MM.1S (cell line): ENCODE measurements at regions not wholly inside any gene's neighbourhood (a gene's known extent, or its start where the extent isn't known, plus 50 kb on each side); places are given as distances from the start of the nearest gene placed in this dataset.
A peak's percentile ranks its signal among the peaks of the same experiment; 100 is the strongest.

Source experiments
- DNase-seq: peaks from one replicate; pipeline ENCODE4 v3.0.0-alpha.2; 2015
- H2AFZ ChIP-seq: fragments of 300-600 bp; sonication (generic); 2 replicates; pipeline ENCODE4 v1.6.0; 2016; ENCODE audit warnings: antibody characterized with exemption, low read length
- H3F3A ChIP-seq: fragments of 300-600 bp; sonication (generic); 2 replicates; pipeline ENCODE4 v1.6.1; 2016; ENCODE audit warnings: mild to moderate bottlenecking, antibody characterized with exemption, low read length, moderate library complexity, mixed read lengths; ENCODE audit not compliant: insufficient read depth
- H3K27ac ChIP-seq: fragments of 300-600 bp; sonication (generic); 2 replicates; pipeline ENCODE4 v1.5.1; 2016; ENCODE audit warnings: mild to moderate bottlenecking, low read length
- H3K27me3 ChIP-seq: fragments of 300-600 bp; sonication (generic); replicated peaks from 2 replicates; pipeline ENCODE4 v1.6.0; 2016; ENCODE audit warnings: low read length; ENCODE audit not compliant: insufficient read depth
- H3K36me3 ChIP-seq: fragments of 300-600 bp; sonication (generic); replicated peaks from 2 replicates; pipeline ENCODE4 v1.6.1; 2016; ENCODE audit warnings: mild to moderate bottlenecking, low read length, mixed read lengths; ENCODE audit not compliant: insufficient read depth
- H3K4me1 ChIP-seq: fragments of 300-600 bp; sonication (generic); 2 replicates; pipeline ENCODE4 v1.6.1; 2016; ENCODE audit warnings: low read length, mixed read lengths
- H3K4me2 ChIP-seq: fragments of 300-600 bp; sonication (generic); 2 replicates; pipeline ENCODE4 v1.6.0; 2016; ENCODE audit warnings: low read depth, low read length
- H3K4me3 ChIP-seq: fragments of 300-600 bp; sonication (generic); 2 replicates; pipeline ENCODE4 v1.5.1; 2016; ENCODE audit warnings: low read length, mixed read lengths
- H3K79me2 ChIP-seq: fragments of 300-600 bp; sonication (generic); 2 replicates; pipeline ENCODE4 v1.6.1; 2016; ENCODE audit warnings: mixed run types, low read length, mixed read lengths
- H3K9ac ChIP-seq: fragments of 300-600 bp; sonication (generic); 2 replicates; pipeline ENCODE4 v1.6.1; 2016; ENCODE audit warnings: low read length, mixed read lengths
- H3K9me2 ChIP-seq: fragments of 300-600 bp; sonication (generic); replicated peaks from 2 replicates; pipeline ENCODE4 v1.6.1; 2016; ENCODE audit warnings: mild to moderate bottlenecking, low read length, mixed read lengths; ENCODE audit not compliant: insufficient read depth
- H3K9me3 ChIP-seq: fragments of 300-600 bp; sonication (generic); replicated peaks from 2 replicates; pipeline ENCODE4 v1.6.1; 2016; ENCODE audit warnings: mild to moderate bottlenecking, low read length, mixed read lengths; ENCODE audit not compliant: insufficient read depth
- H4K20me1 ChIP-seq: fragments of 300-600 bp; sonication (generic); 2 replicates; pipeline ENCODE4 v1.6.1; 2016; ENCODE audit warnings: mild to moderate bottlenecking, low read length, moderate library complexity, mixed read lengths; ENCODE audit not compliant: insufficient read depth
- EZH2 ChIP-seq: fragments of 300-600 bp; sonication (generic); optimal IDR thresholded peaks from 2 replicates; pipeline ENCODE3; 2017; ENCODE audit warnings: low read depth, mild to moderate bottlenecking, antibody characterized with exemption, low read length, mixed read lengths
- EZH2phosphoT487 ChIP-seq: fragments of 300-600 bp; sonication (generic); IDR thresholded peaks from 2 replicates; pipeline ENCODE4 v1.6.1; 2018; ENCODE audit warnings: antibody characterized with exemption, low read length
- TF ChIP-seq, protein P1 (sequence below): fragments of 300-600 bp; sonication (generic); IDR thresholded peaks from 2 replicates; pipeline ENCODE4 v1.5.1; 2016; ENCODE audit warnings: antibody characterized with exemption, low read length, mixed read lengths

DNA sequence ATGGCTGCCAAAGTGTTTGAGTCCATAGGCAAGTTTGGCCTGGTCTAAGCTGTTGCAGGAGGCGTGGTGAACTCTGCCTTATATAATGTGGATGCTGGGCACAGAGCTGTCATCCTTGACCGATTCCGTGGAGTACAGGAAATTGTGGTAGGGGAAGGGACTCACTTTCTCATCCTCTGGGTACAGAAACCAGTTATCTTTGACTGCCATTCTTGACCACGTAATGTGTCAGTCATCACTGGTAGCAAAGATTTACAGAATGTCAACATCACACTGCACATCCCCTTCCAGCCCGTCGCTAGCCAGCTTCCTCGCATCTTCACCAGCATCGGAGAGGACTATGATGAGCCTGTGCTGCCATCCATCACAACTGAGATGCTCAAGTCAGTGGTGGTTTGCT is 215.8 kb upstream of the JUN start:
- Histone ChIP-seq H3K9me2 (no peaks in the 10 kb centered on the region), H2AFZ (no peak overlapping the region), H3K79me2 (no peaks in the 10 kb centered on the region), H3F3A (0 out of 2 replicates have a peak, but pooled peaks cover 2% of the 10 kb centered on the region), H3K9me3 (no peaks in the 10 kb centered on the region), H3K4me1 (peaks cover 21% of the 10 kb centered on the region), H3K4me2 (no peak overlapping the region), H3K36me3 (no peaks in the 10 kb centered on the region), H3K4me3 (no peak overlapping the region), H3K27ac (no peak overlapping the region), H3K27me3 (no peaks in the 10 kb centered on the region), H3K9ac (no peak overlapping the region), H4K20me1 (no peaks in the 10 kb centered on the region)
- no peak for DNase-seq
- TF ChIP-seq, protein P1, sequence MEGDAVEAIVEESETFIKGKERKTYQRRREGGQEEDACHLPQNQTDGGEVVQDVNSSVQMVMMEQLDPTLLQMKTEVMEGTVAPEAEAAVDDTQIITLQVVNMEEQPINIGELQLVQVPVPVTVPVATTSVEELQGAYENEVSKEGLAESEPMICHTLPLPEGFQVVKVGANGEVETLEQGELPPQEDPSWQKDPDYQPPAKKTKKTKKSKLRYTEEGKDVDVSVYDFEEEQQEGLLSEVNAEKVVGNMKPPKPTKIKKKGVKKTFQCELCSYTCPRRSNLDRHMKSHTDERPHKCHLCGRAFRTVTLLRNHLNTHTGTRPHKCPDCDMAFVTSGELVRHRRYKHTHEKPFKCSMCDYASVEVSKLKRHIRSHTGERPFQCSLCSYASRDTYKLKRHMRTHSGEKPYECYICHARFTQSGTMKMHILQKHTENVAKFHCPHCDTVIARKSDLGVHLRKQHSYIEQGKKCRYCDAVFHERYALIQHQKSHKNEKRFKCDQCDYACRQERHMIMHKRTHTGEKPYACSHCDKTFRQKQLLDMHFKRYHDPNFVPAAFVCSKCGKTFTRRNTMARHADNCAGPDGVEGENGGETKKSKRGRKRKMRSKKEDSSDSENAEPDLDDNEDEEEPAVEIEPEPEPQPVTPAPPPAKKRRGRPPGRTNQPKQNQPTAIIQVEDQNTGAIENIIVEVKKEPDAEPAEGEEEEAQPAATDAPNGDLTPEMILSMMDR = no peak
- no peak for TF ChIP-seq EZH2
- TF ChIP-seq EZH2phosphoT487 = no peak

DNA sequence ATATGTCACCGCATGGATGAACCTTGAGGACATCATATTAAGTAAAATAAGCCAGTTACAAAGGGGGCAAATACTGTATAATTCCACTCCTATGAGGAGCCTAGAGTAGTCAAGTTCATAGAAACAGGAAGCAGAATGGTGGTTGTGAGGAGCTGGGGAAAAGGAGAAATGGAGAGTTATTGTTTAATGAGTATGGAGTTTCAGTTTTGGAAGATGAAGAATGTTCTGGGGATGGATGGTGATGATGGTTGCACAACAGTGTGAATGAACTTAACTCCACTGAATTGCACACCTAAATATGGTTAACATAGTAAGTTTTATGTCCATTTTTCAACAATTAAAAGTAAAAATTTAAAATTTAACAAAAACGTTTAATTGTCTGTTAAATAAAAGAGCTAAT is 220.9 kb upstream of the JUN start:
- H3K9me2 ChIP-seq = no peaks in the 10 kb centered on the region
- H3K27ac ChIP-seq = peak overlapping the region; percentile 37; the same call in 1 of the 2 replicates
- no peak for DNase-seq
- no peaks in the 10 kb centered on the region for H3K9me3 ChIP-seq
- TF ChIP-seq, protein P1 = no peak
- no peak for TF ChIP-seq EZH2phosphoT487
- no peak for TF ChIP-seq EZH2
- peaks cover 23% of the 10 kb centered on the region for H3F3A ChIP-seq
- no peak overlapping the region for H2AFZ ChIP-seq
- H3K9ac ChIP-seq = no peak overlapping the region
- no peaks in the 10 kb centered on the region for H3K79me2 ChIP-seq
- H3K27me3 ChIP-seq = no peaks in the 10 kb centered on the region
- H3K36me3 ChIP-seq = no peaks in the 10 kb centered on the region
- no peaks in the 10 kb centered on the region for H4K20me1 ChIP-seq
- no peak overlapping the region for H3K4me3 ChIP-seq
- peak overlapping the region; percentile 8; the same call in 1 of the 2 replicates for H3K4me2 ChIP-seq
- H3K4me1 ChIP-seq = peaks cover 52% of the 10 kb centered on the region

DNA sequence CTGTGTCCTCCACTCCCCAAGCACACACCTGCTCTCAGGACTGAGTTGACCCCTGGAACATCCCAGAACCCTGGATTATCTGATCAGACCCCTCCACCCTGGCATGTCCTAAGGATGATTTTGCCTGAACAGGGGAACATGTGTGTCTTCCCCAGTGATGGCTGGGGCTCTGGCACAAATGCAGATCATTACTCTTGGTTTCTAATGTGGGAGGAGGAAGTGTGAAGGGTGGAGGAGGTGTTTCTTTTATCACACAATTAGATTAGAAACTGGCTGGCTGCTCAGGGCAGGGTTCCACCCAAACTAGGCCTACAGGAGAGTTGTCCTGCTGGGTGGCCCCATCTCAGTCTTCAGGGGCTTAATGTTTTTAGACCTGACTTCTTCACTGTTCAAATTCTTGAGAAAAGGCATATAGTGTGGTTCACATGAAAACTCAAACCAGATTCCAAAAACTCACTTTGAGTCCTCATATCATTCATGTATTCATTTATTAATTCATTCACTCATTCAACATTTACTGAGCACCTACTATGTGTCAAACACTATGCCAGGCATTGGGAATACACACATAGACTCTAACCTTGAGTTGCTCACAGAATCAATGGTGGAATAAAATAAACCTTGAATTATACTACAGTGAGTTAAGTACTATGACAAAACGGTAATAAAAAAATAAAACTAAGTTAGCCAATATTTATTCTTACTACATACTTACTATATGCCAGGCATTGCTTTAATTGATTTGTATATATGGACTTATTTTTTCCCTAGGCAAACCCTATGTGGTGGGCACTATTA is 221.8 kb upstream of the JUN start:
- peak overlapping the region; percentile 35; the same call in 1 of the 2 replicates for H2AFZ ChIP-seq
- H3K9me2 ChIP-seq = no peaks in the 10 kb centered on the region
- DNase-seq = peak; percentile 39
- no peaks in the 10 kb centered on the region for H3K27me3 ChIP-seq
- H4K20me1 ChIP-seq = no peaks in the 10 kb centered on the region
- peaks cover 23% of the 10 kb centered on the region for H3F3A ChIP-seq
- no peak overlapping the region for H3K4me3 ChIP-seq
- no peaks in the 10 kb centered on the region for H3K79me2 ChIP-seq
- TF ChIP-seq EZH2phosphoT487 (no peak), EZH2 (no peak)
- TF ChIP-seq, protein P1 = no peak
- peak overlapping the region; percentile 37; the same call in 1 of the 2 replicates for H3K27ac ChIP-seq
- no peaks in the 10 kb centered on the region for H3K9me3 ChIP-seq
- H3K4me1 ChIP-seq = peaks cover 52% of the 10 kb centered on the region
- H3K4me2 ChIP-seq = peak overlapping the region; percentile 8; the same call in 1 of the 2 replicates
- no peaks in the 10 kb centered on the region for H3K36me3 ChIP-seq
- H3K9ac ChIP-seq = no peak overlapping the region
